GM19035 (cell line): ENCODE measurements at regions not wholly inside any gene's neighbourhood (a gene's known extent, or its start where the extent isn't known, plus 50 kb on each side); places are given as distances from the start of the nearest gene placed in this dataset.

ENCODE experiments used
- ATAC-seq: cut with Tn5 transposase; IDR thresholded peaks from one replicate; pipeline ENCODE4 v1.9.1; 2021; ENCODE audit not compliant: unreplicated experiment

GRCh38 chr14:98168211-98168985 is 1103.6 kb downstream of the BCL11B start:
- ATAC-seq = no peak

GRCh38 chr14:98169170-98169587 is 1102.8 kb downstream of the BCL11B start:
- ATAC-seq = no peak

- ATAC-seq = no peak
Observed at GRCh38 chr14:98170575-98170974, 1101.4 kb downstream of the BCL11B start.

- ATAC-seq = no peak
Observed at GRCh38 chr14:98171654-98172053, 1100.3 kb downstream of the BCL11B start.

GRCh38 chr14:98172243-98172778 is 1099.7 kb downstream of the BCL11B start:
- no peak for ATAC-seq

- no peak for ATAC-seq
Observed at GRCh38 chr14:98173305-98173704, 1098.7 kb downstream of the BCL11B start.

- no peak for ATAC-seq
Observed at GRCh38 chr14:98174041-98174440, 1098.0 kb downstream of the BCL11B start.

GRCh38 chr14:98175436-98175835 is 1096.6 kb downstream of the BCL11B start:
- ATAC-seq = no peak

- no peak for ATAC-seq
Observed at GRCh38 chr14:98175881-98176280, 1096.1 kb downstream of the BCL11B start.

- ATAC-seq = no peak
Observed at GRCh38 chr14:98176892-98177291, 1095.1 kb downstream of the BCL11B start.

GRCh38 chr14:98177551-98177950 is 1094.4 kb downstream of the BCL11B start:
- ATAC-seq = no peak

- ATAC-seq = no peak
Observed at GRCh38 chr14:98181241-98181640, 1090.8 kb downstream of the BCL11B start.

GRCh38 chr14:98181768-98182167 is 1090.2 kb downstream of the BCL11B start:
- no peak for ATAC-seq

- ATAC-seq = no peak
Observed at GRCh38 chr14:98182393-98183055, 1089.5 kb downstream of the BCL11B start.

GRCh38 chr14:98183556-98183955 is 1088.4 kb downstream of the BCL11B start:
- ATAC-seq = no peak

GRCh38 chr14:98184457-98184856 is 1087.5 kb downstream of the BCL11B start:
- no peak for ATAC-seq

- no peak for ATAC-seq
Observed at GRCh38 chr14:98185036-98185435, 1087.0 kb downstream of the BCL11B start.

GRCh38 chr14:98186140-98186539 is 1085.9 kb downstream of the BCL11B start:
- ATAC-seq = no peak

GRCh38 chr14:98187281-98187680 is 1084.7 kb downstream of the BCL11B start:
- no peak for ATAC-seq

- no peak for ATAC-seq
Observed at GRCh38 chr14:98189062-98189461, 1082.9 kb downstream of the BCL11B start.

- ATAC-seq = no peak
Observed at GRCh38 chr14:98189511-98189910, 1082.5 kb downstream of the BCL11B start.

- no peak for ATAC-seq
Observed at GRCh38 chr14:98189944-98190343, 1082.1 kb downstream of the BCL11B start.
